Osteocyte (in vitro differentiated cells): ENCODE measurements at regions not wholly inside any gene's neighbourhood (a gene's known extent, or its start where the extent isn't known, plus 50 kb on each side); places are given as distances from the start of the nearest gene placed in this dataset.

Source experiments
- DNase-seq: peaks from one replicate; pipeline ENCODE4 v3.0.0; 2021; ENCODE audit warnings: mixed read lengths; ENCODE audit not compliant: unreplicated experiment; ENCODE audit errors: extremely low spot score
- H3K27ac Mint-ChIP-seq: one replicate; pipeline ENCODE4 v1.8.0; 2021; ENCODE audit warnings: mild to moderate bottlenecking, mixed read lengths; ENCODE audit not compliant: unreplicated experiment
- H3K27me3 Mint-ChIP-seq: one replicate; pipeline ENCODE4 v1.8.0; 2021; ENCODE audit warnings: mixed read lengths; ENCODE audit not compliant: unreplicated experiment
- H3K36me3 Mint-ChIP-seq: one replicate; pipeline ENCODE4 v1.8.0; 2021; ENCODE audit warnings: mixed read lengths; ENCODE audit not compliant: unreplicated experiment
- H3K4me1 Mint-ChIP-seq: one replicate; pipeline ENCODE4 v1.8.0; 2021; ENCODE audit warnings: mixed read lengths; ENCODE audit not compliant: unreplicated experiment
- H3K4me3 Mint-ChIP-seq: one replicate; pipeline ENCODE4 v1.8.0; 2021; ENCODE audit warnings: mild to moderate bottlenecking, moderate library complexity, mixed read lengths; ENCODE audit not compliant: unreplicated experiment
- H3K9me3 Mint-ChIP-seq: one replicate; pipeline ENCODE4 v1.8.0; 2021; ENCODE audit warnings: mixed read lengths; ENCODE audit not compliant: unreplicated experiment
- TF ChIP-seq, protein P1 (sequence below): fragments of 200-600 bp; sonication (generic); IDR thresholded peaks from 2 replicates; pipeline ENCODE4 v1.5.0; 2021; ENCODE audit warnings: antibody characterized with exemption, mild to moderate bottlenecking, moderate library complexity

GRCh38 chr9:78857373-78858225 lies 560.7 kb downstream of the PSAT1 start:
- no peaks in the 10 kb centered on the region for H3K9me3 Mint-ChIP-seq
- no peak for DNase-seq
- no peak overlapping the region for H3K27ac Mint-ChIP-seq
- no peak overlapping the region for H3K4me3 Mint-ChIP-seq
- no peaks in the 10 kb centered on the region for H3K36me3 Mint-ChIP-seq
- TF ChIP-seq, protein P1, sequence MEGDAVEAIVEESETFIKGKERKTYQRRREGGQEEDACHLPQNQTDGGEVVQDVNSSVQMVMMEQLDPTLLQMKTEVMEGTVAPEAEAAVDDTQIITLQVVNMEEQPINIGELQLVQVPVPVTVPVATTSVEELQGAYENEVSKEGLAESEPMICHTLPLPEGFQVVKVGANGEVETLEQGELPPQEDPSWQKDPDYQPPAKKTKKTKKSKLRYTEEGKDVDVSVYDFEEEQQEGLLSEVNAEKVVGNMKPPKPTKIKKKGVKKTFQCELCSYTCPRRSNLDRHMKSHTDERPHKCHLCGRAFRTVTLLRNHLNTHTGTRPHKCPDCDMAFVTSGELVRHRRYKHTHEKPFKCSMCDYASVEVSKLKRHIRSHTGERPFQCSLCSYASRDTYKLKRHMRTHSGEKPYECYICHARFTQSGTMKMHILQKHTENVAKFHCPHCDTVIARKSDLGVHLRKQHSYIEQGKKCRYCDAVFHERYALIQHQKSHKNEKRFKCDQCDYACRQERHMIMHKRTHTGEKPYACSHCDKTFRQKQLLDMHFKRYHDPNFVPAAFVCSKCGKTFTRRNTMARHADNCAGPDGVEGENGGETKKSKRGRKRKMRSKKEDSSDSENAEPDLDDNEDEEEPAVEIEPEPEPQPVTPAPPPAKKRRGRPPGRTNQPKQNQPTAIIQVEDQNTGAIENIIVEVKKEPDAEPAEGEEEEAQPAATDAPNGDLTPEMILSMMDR = no peak
- no peaks in the 10 kb centered on the region for H3K27me3 Mint-ChIP-seq
- H3K4me1 Mint-ChIP-seq = peaks cover 19% of the 10 kb centered on the region

DNA sequence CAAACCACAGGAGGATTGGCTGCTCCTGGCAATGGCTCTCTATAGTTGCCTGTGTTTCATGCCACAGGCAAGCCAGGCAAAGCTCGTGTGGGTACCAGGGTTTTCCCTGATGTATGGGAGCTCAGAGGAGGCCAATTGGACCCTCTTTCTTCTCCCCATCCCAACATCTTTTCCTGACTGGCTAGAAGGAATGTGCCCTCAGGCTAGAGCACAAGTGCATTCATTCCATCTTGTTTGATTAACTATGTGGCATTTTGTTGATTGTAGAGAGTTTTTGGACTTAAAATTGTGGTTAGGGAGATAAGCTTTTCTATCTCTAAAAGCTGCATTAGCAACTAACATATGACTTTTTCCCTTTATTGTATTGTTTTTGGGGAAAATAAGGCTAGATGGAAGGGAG lies 561.3 kb downstream of the PSAT1 start:
- Mint-ChIP-seq H3K36me3 (no peaks in the 10 kb centered on the region), H3K4me1 (peaks cover 19% of the 10 kb centered on the region), H3K4me3 (no peak overlapping the region), H3K27me3 (no peaks in the 10 kb centered on the region), H3K9me3 (no peaks in the 10 kb centered on the region), H3K27ac (no peak overlapping the region)
- TF ChIP-seq, protein P1 = no peak
- no peak for DNase-seq

DNA sequence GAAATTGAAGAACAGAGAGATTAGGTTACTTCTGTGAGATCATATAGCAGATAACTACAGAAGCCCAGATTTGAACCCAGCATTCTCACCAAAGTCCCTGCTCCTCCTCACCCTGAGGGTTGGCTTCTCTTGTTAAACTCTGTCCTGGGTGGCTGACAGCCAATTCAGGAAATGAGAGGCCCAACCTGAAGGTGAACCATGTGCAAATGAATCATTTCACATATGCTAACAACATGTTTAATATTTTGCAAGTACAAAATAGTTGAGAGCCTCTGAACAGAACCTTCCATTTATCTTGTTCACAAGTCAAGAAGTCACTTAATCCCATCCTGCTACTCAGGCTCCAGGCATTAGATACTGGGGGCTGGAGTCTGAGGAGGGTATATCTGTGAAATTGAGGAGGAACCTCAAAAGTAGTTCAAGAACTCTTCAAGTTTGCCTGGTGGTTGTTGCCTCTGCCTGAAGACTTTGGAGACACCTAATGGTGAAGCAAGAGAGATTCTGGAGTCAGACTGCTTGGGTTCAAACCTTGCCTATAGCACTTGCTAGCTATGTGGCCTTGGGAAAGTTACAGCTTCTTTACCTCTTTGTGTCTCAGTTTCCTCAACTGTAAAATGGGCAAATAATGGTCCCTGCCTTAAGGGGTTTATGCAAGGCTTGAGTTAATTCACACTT lies 564.0 kb downstream of the PSAT1 start:
- no peak for DNase-seq
- H3K27ac Mint-ChIP-seq = no peak overlapping the region
- no peaks in the 10 kb centered on the region for H3K36me3 Mint-ChIP-seq

GRCh38 chr9:78863531-78863930 lies 566.6 kb downstream of the PSAT1 start:
- H3K9me3 Mint-ChIP-seq = no peaks in the 10 kb centered on the region
- TF ChIP-seq, protein P1 = no peak
- DNase-seq = no peak
- no peaks in the 10 kb centered on the region for H3K36me3 Mint-ChIP-seq
- no peak overlapping the region for H3K27ac Mint-ChIP-seq
- no peak overlapping the region for H3K4me3 Mint-ChIP-seq
- H3K4me1 Mint-ChIP-seq = peaks cover 36% of the 10 kb centered on the region
- no peaks in the 10 kb centered on the region for H3K27me3 Mint-ChIP-seq

More for the DNA sequence above, 564.0 kb downstream of the PSAT1 start:
- Mint-ChIP-seq H3K27me3 (no peaks in the 10 kb centered on the region), H3K9me3 (no peaks in the 10 kb centered on the region), H3K4me3 (no peak overlapping the region), H3K4me1 (peaks cover 30% of the 10 kb centered on the region)
- TF ChIP-seq, protein P1 = no peak

- TF ChIP-seq, protein P1 = no peak
- Mint-ChIP-seq H3K36me3 (no peaks in the 10 kb centered on the region), H3K9me3 (peaks cover 3% of the 10 kb centered on the region), H3K27me3 (no peaks in the 10 kb centered on the region), H3K4me3 (no peak overlapping the region), H3K4me1 (peaks cover 39% of the 10 kb centered on the region), H3K27ac (peak overlapping the region; percentile 85)
- DNase-seq = no peak
Measured at GRCh38 chr9:78865737-78866136, 568.8 kb downstream of the PSAT1 start.
